ENCODE measurements at regions not wholly inside any gene's neighbourhood (a gene's known extent, or its start where the extent isn't known, plus 50 kb on each side); places are given as distances from the start of the nearest gene placed in this dataset.

DNA sequence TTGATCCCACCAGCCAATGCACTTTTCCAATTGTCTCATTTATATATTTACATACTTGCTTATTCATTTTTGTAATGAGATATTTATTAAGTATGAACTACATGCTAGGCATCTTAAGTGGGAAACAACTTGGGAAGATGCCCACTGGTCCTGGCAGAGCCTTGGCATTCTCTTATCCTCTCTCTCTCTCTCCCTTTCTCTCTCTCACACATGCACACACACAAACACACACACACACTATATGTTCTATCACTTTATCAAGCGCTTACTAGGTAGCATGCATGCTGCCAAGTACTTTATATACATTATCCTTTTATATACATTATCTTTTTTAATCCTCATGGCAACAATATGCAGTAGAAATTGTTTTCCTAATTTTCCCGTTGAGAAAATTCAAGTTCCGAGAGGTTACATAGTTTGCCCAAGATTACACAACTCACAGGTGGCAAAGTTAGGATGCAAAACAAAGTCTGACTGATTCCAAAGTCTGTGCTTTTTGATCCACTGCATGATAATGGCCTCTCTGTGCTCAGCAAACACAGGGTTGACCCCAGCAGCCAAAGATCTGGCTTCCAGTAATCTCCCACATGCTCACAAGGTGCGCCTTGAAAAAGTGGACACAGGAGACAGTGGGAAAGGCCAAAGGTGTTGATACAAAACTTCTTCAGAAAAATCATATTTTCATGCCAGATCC lies 173.1 kb upstream of the KLF3 start (continued):
- peak; percentile 87 for TF ChIP-seq MAX (IDR thresholded peaks at IDR 0.05)
- peak; percentile 85 for TF ChIP-seq TARDBP (CRISPR knock-in tag; IDR thresholded peaks at IDR 0.05)
- no peak for TF ChIP-seq ZNF83 (CRISPR knock-in tag; IDR thresholded peaks at IDR 0.05; ENCODE audit: borderline replicate concordance)
- TF ChIP-seq AKAP8 (CRISPR knock-in tag; IDR thresholded peaks at IDR 0.05): no peak
- no peak for TF ChIP-seq GABPA (IDR thresholded peaks at IDR 0.05; ENCODE audit: low read depth, low read length)
- no peak for TF ChIP-seq GABPA (CRISPR knock-in tag; IDR thresholded peaks at IDR 0.05; ENCODE audit: low read depth)
- TF ChIP-seq ZBTB3 (CRISPR knock-in tag; IDR thresholded peaks at IDR 0.05; ENCODE audit: borderline replicate concordance, low read depth): peak; percentile 60; the same call in 1 of the 2 replicates
- TF ChIP-seq, protein P1, sequence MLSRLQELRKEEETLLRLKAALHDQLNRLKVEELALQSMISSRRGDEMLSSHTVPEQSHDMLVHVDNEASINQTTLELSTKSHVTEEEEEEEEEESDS (CRISPR knock-in tag; IDR thresholded peaks at IDR 0.05; ENCODE audit: borderline replicate concordance): no peak
- TF ChIP-seq, protein P2, sequence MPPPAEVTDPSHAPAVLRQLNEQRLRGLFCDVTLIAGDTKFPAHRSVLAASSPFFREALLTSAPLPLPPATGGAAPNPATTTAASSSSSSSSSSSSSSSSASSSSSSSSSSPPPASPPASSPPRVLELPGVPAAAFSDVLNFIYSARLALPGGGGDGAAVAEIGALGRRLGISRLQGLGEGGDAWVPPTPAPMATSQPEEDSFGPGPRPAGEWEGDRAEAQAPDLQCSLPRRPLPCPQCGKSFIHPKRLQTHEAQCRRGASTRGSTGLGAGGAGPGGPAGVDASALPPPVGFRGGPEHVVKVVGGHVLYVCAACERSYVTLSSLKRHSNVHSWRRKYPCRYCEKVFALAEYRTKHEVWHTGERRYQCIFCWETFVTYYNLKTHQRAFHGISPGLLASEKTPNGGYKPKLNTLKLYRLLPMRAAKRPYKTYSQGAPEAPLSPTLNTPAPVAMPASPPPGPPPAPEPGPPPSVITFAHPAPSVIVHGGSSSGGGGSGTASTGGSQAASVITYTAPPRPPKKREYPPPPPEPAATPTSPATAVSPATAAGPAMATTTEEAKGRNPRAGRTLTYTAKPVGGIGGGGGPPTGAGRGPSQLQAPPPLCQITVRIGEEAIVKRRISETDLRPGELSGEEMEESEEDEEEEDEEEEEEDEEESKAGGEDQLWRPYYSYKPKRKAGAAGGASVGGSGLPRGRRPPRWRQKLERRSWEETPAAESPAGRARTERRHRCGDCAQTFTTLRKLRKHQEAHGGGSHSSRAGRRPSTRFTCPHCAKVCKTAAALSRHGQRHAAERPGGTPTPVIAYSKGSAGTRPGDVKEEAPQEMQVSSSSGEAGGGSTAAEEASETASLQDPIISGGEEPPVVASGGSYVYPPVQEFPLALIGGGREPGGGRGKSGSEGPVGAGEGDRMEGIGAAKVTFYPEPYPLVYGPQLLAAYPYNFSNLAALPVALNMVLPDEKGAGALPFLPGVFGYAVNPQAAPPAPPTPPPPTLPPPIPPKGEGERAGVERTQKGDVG (CRISPR knock-in tag; IDR thresholded peaks at IDR 0.05; ENCODE audit: borderline replicate concordance): no peak
- no peak for TF ChIP-seq DBP (CRISPR knock-in tag; IDR thresholded peaks at IDR 0.05; ENCODE audit: not compliant biosample characterization)
- peak; percentile 79; the same call in 1 of the 2 replicates for TF ChIP-seq ZBTB20 (CRISPR knock-in tag; IDR thresholded peaks at IDR 0.05; ENCODE audit: borderline replicate concordance, low read depth)
- 0 out of 2 replicates have a peak, but pooled peaks have one; percentile 15 for TF ChIP-seq TGIF2 (CRISPR knock-in tag; IDR thresholded peaks at IDR 0.05)
- TF ChIP-seq, protein P3, sequence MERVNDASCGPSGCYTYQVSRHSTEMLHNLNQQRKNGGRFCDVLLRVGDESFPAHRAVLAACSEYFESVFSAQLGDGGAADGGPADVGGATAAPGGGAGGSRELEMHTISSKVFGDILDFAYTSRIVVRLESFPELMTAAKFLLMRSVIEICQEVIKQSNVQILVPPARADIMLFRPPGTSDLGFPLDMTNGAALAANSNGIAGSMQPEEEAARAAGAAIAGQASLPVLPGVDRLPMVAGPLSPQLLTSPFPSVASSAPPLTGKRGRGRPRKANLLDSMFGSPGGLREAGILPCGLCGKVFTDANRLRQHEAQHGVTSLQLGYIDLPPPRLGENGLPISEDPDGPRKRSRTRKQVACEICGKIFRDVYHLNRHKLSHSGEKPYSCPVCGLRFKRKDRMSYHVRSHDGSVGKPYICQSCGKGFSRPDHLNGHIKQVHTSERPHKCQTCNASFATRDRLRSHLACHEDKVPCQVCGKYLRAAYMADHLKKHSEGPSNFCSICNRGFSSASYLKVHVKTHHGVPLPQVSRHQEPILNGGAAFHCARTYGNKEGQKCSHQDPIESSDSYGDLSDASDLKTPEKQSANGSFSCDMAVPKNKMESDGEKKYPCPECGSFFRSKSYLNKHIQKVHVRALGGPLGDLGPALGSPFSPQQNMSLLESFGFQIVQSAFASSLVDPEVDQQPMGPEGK (CRISPR knock-in tag; IDR thresholded peaks at IDR 0.05): peak; percentile 45; the same call in 1 of the 2 replicates
- peak; percentile 96 for TF ChIP-seq NCOR1 (IDR thresholded peaks at IDR 0.05; ENCODE audit: borderline replicate concordance, low read length)
- TF ChIP-seq, protein P4, sequence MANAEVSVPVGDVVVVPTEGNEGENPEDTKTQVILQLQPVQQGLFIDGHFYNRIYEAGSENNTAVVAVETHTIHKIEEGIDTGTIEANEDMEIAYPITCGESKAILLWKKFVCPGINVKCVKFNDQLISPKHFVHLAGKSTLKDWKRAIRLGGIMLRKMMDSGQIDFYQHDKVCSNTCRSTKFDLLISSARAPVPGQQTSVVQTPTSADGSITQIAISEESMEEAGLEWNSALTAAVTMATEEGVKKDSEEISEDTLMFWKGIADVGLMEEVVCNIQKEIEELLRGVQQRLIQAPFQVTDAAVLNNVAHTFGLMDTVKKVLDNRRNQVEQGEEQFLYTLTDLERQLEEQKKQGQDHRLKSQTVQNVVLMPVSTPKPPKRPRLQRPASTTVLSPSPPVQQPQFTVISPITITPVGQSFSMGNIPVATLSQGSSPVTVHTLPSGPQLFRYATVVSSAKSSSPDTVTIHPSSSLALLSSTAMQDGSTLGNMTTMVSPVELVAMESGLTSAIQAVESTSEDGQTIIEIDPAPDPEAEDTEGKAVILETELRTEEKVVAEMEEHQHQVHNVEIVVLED (CRISPR knock-in tag; IDR thresholded peaks at IDR 0.05; ENCODE audit: borderline replicate concordance): no peak
